Mesothelial cell of epicardium (in vitro differentiated cells): ENCODE measurements at regions not wholly inside any gene's neighbourhood (a gene's known extent, or its start where the extent isn't known, plus 50 kb on each side); places are given as distances from the start of the nearest gene placed in this dataset.

Experiments used
- DNase-seq, 2 experiments: peaks; one replicate each; pipeline ENCODE4 v3.0.0; 2021; ENCODE audit warnings: low spot score in 2 of 2; ENCODE audit not compliant: unreplicated experiment in 2 of 2
- H3K27ac Mint-ChIP-seq: 2 replicates; pipeline ENCODE4 v1.8.0; 2021; ENCODE audit warnings: mixed read lengths
- H3K27me3 Mint-ChIP-seq: 2 replicates; pipeline ENCODE4 v1.8.0; 2021; ENCODE audit warnings: low read depth, mixed read lengths
- H3K36me3 Mint-ChIP-seq: 2 replicates; pipeline ENCODE4 v1.8.0; 2021; ENCODE audit warnings: mixed read lengths
- H3K4me1 Mint-ChIP-seq: 2 replicates; pipeline ENCODE4 v1.8.0; 2021; ENCODE audit warnings: mixed read lengths
- H3K4me3 Mint-ChIP-seq: 2 replicates; pipeline ENCODE4 v1.8.0; 2021; ENCODE audit warnings: mild to moderate bottlenecking, moderate library complexity, mixed read lengths
- H3K9me3 Mint-ChIP-seq: 2 replicates; pipeline ENCODE4 v1.8.0; 2021; ENCODE audit warnings: mixed read lengths
- TF ChIP-seq, protein P1 (sequence below): fragments of 200-600 bp; sonication (generic); IDR thresholded peaks from one replicate; pipeline ENCODE4 v1.5.0; 2021; ENCODE audit warnings: antibody characterized with exemption; ENCODE audit not compliant: unreplicated experiment

DNA sequence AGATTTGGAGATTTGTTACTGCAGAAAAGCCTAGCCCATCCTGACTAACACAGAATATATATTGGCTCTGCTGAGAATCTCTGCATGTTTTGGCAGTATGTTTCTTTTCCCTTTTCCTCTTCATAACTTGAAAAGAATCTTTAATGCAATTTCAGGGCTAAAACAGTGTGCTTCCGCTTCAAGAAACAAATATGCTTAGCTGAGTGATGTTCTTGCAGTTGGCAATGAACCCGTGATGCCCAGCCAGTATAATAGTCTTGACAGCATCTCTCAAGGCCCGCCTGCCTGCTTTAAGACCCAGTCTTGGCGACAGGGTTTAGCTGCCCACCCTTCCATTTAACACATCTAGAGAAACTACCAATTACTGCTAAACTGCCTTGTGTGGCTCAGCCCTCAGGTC, 184.5 kb downstream of the INO80D start:
- Mint-ChIP-seq H3K36me3 (no peaks in the 10 kb centered on the region), H3K27ac (no peak overlapping the region), H3K27me3 (no peaks in the 10 kb centered on the region), H3K4me1 (peaks cover 19% of the 10 kb centered on the region), H3K4me3 (no peak overlapping the region), H3K9me3 (peaks cover 13% of the 10 kb centered on the region)
- no peak for DNase-seq
- TF ChIP-seq, protein P1, sequence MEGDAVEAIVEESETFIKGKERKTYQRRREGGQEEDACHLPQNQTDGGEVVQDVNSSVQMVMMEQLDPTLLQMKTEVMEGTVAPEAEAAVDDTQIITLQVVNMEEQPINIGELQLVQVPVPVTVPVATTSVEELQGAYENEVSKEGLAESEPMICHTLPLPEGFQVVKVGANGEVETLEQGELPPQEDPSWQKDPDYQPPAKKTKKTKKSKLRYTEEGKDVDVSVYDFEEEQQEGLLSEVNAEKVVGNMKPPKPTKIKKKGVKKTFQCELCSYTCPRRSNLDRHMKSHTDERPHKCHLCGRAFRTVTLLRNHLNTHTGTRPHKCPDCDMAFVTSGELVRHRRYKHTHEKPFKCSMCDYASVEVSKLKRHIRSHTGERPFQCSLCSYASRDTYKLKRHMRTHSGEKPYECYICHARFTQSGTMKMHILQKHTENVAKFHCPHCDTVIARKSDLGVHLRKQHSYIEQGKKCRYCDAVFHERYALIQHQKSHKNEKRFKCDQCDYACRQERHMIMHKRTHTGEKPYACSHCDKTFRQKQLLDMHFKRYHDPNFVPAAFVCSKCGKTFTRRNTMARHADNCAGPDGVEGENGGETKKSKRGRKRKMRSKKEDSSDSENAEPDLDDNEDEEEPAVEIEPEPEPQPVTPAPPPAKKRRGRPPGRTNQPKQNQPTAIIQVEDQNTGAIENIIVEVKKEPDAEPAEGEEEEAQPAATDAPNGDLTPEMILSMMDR = no peak

DNA sequence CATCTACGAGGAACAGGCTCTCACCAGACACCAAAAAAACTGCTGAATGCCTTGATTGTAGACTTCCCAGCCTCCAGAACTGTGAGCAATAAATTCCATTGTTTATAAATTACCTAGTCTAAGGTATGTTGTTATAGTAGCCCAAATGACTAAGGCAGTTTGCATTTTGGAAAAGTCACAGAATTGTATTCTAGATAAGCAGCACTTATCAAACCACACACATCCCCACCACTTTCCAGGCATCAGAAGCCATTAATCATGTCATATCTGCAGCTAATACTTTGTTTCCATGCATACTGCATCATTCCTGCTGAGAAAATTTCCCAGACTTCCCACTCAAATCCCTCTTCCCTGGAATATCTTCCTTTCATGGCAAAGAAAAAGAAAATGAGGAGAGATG, 187.2 kb downstream of the INO80D start:
- H3K9me3 Mint-ChIP-seq = peaks cover 13% of the 10 kb centered on the region
- TF ChIP-seq, protein P1 = no peak
- H3K4me3 Mint-ChIP-seq = no peak overlapping the region
- H3K36me3 Mint-ChIP-seq = no peaks in the 10 kb centered on the region
- H3K27ac Mint-ChIP-seq = no peak overlapping the region
- no peak for DNase-seq
- H3K27me3 Mint-ChIP-seq = no peaks in the 10 kb centered on the region
- peaks cover 22% of the 10 kb centered on the region for H3K4me1 Mint-ChIP-seq

DNA sequence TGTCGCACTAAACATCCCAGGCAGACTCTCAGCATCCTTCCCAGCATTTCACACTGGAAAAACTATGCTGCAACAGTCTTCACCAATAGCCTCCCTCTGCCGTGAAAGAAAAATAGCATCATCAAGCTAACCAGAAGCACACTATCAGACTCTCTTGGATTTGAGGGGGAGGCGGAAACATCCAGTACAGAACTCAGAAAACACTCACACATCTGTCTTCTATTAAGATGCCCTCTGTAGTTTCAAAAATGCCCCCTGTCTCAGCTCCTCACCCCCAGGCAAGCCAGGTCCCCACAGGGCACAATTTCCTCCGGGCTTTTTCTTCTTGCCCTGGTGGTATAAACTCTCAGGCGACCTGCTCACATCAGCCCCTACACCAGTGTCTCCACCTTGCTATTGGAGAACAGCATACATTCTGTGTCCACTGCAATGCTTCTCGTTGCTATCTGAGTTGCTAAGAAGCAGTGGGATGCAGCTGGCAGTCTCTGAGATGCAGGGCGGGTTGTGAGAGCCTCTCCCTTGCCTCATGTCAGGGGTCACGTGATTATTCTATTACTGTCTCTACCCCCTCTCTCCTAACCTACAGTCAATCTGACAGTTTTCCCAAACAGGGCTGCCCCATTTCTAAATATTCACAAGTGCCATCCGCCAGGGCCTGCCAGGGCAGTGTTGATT, 189.9 kb downstream of the INO80D start:
- H3K27ac Mint-ChIP-seq = no peak overlapping the region

DNA sequence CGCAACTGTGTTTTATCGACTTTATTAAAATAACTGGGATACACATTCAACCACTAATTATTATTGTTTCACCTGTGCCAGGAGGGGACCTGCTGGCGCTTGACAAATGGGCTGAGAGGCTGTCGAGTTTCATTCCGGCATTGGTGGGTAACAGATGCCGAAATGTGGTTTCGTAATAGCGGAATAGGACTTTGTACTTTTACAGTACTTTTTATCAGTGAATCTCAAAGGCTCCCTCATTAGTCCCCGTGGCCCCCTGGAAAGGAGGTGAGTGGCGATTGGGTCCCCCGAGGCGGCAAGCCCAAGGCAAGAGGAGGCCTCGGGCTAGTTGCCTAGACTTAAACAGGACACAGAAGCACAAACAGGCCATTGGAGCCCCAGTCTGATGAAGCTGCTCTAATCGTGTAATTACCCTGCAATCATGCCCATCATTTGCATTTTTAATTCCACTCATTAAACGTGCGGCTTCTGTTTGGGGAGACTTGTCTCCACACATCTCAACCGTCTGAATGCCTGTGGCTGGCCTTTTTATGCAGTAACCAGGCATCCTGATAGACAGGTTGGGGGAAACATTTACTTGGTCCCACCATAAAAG, 193.2 kb downstream of the INO80D start:
- TF ChIP-seq, protein P1 = no peak
- Mint-ChIP-seq H3K9me3 (no peaks in the 10 kb centered on the region), H3K36me3 (no peaks in the 10 kb centered on the region), H3K4me1 (peaks cover 10% of the 10 kb centered on the region), H3K4me3 (no peak overlapping the region), H3K27me3 (no peaks in the 10 kb centered on the region), H3K27ac (no peak overlapping the region)
- DNase-seq = no peak

More for the DNA sequence above, 189.9 kb downstream of the INO80D start:
- Mint-ChIP-seq H3K27me3 (no peaks in the 10 kb centered on the region), H3K4me3 (no peak overlapping the region), H3K36me3 (no peaks in the 10 kb centered on the region), H3K9me3 (peaks cover 13% of the 10 kb centered on the region), H3K4me1 (peaks cover 10% of the 10 kb centered on the region)
- DNase-seq = no peak
- TF ChIP-seq, protein P1 = no peak

DNA sequence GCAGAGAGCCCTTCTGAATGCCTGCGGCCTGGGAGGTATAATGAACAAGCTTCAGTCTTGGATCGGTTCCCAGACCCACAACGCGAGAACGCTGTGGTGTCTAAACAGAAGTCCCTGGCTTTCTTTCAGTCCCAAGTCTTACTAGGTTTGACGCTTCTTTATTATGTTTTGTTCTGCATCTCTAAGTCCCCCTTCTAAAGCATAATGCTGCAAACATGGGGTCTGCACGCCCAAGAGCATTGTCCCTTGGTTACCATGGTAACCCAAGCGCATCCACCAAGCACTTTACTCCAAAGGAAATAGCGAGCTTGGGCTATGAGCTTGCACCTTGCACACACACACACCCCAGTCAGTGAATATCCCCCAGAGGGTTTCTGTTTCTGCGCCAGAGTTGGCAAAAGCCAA, 193.7 kb downstream of the INO80D start:
- H3K4me1 Mint-ChIP-seq = peaks cover 10% of the 10 kb centered on the region
- no peak overlapping the region for H3K4me3 Mint-ChIP-seq
- DNase-seq = peak in 1 of 2 experiments; percentile 44
- H3K36me3 Mint-ChIP-seq = no peaks in the 10 kb centered on the region
- TF ChIP-seq, protein P1 = no peak
- H3K27me3 Mint-ChIP-seq = no peaks in the 10 kb centered on the region
- no peaks in the 10 kb centered on the region for H3K9me3 Mint-ChIP-seq
- no peak overlapping the region for H3K27ac Mint-ChIP-seq
